HCT116 (cell line): ENCODE measurements at regions not wholly inside any gene's neighbourhood (a gene's known extent, or its start where the extent isn't known, plus 50 kb on each side); places are given as distances from the start of the nearest gene placed in this dataset.

ENCODE experiments used
- ATAC-seq: fragments of 200-7000 bp; cut with Tn5 transposase; 2 replicates; pipeline ENCODE4 v1.9.1; 2020; ENCODE audit warnings: mild to moderate bottlenecking, moderate library complexity
- BruUV-seq: library from RNA; stranded (reverse); fragments of 400-500 nt; replicated peaks from 2 replicates; lab custom pipeline; 2021; lab: Mats Ljungman, UMichigan
- CTCF ChIA-PET: fragments of 300-600 bp; sonication (Branson Sonifier 250); formaldehyde crosslinking; loops from one replicate; lab custom pipeline; 2021; ENCODE audit warnings: antibody characterized with exemption; lab: Charles Lee
- POLR2A ChIA-PET: fragments of 300-600, 350-600 bp; sonication (Branson Sonifier 250); formaldehyde crosslinking; loops from one replicate; lab custom pipeline; 2021; ENCODE audit warnings: antibody characterized with exemption; lab: Charles Lee
- RAD21 ChIA-PET, 2 experiments: fragments of 300-600 bp; sonication (Branson Sonifier 250); formaldehyde crosslinking; loops; one replicate each; lab custom pipeline; 2023; ENCODE audit warnings: low total read pairs in 2 of 2; ENCODE audit not compliant: uncharacterized antibody in 2 of 2, unreplicated experiment in 2 of 2, low non-redundant PET in 1 of 2; lab: Charles Lee
- DNase-seq: peaks from one replicate; pipeline ENCODE4 v3.0.0-alpha.2; 2010; ENCODE audit warnings: low read depth, low spot score
- H2AFZ ChIP-seq: fragments of 200-600 bp; shearing (Covaris generic), sonication (generic); 2 replicates; pipeline ENCODE4 v1.6.1; 2017; ENCODE audit warnings: low read depth, mixed run types, mixed read lengths, antibody characterized with exemption, low read length; ENCODE audit not compliant: poor library complexity, severe bottlenecking
- H3K27ac ChIP-seq: 2 replicates; pipeline ENCODE4 v1.5.1; 2012; ENCODE audit warnings: low read depth, low read length
- H3K27me3 ChIP-seq: fragments of 200-600 bp; sonication (generic); 2 replicates; pipeline ENCODE4 v1.6.1; 2016; ENCODE audit warnings: mixed run types, low read length, mixed read lengths; ENCODE audit not compliant: insufficient read depth
- H3K36me3 ChIP-seq, 2 experiments: fragments of 200-500 bp in 1 of 2; fragments of 200-600 bp in 1 of 2; sonication (Bioruptor generic) in 1 of 2; sonication (generic) in 1 of 2; 2 replicates each; pipeline versions ENCODE4 v1.5.1 to v1.6.1; 2014 to 2016; ENCODE audit warnings: low read length in 2 of 2, inconsistent platforms in 1 of 2, mixed read lengths in 1 of 2, mixed run types in 1 of 2; ENCODE audit not compliant: insufficient read depth in 2 of 2, control insufficient read depth in 1 of 2
- H3K4me1 ChIP-seq, 2 experiments: fragments of 200-600 bp in 1 of 2; sonication (generic) in 1 of 2; 2 replicates each; pipeline versions ENCODE4 v1.5.1 to v1.6.1; 2012 to 2017; ENCODE audit warnings: low read length in 2 of 2, inconsistent platforms in 1 of 2, mild to moderate bottlenecking in 1 of 2, mixed read lengths in 1 of 2, mixed run types in 1 of 2, moderate library complexity in 1 of 2; ENCODE audit not compliant: insufficient read depth in 2 of 2, control insufficient read depth in 1 of 2
- H3K4me2 ChIP-seq: fragments of 200-600 bp; sonication (generic); 2 replicates; pipeline ENCODE4 v1.6.1; 2017; ENCODE audit warnings: mixed run types, low read length, mixed read lengths
- H3K4me3 ChIP-seq, 2 experiments: fragments of 200-600 bp in 1 of 2; sonication (generic) in 1 of 2; replicated peaks in 1 of 2; 2 replicates each; pipeline ENCODE4 v1.5.1; 2011 to 2016; ENCODE audit warnings: low read length in 2 of 2, control low read depth in 1 of 2, low read depth in 1 of 2, mild to moderate bottlenecking in 1 of 2, mixed read lengths in 1 of 2, mixed run types in 1 of 2
- H3K79me2 ChIP-seq: fragments of 200-600 bp; sonication (generic); 2 replicates; pipeline ENCODE4 v1.6.1; 2017; ENCODE audit warnings: mild to moderate bottlenecking, mixed run types, low read length, moderate library complexity, mixed read lengths; ENCODE audit not compliant: insufficient read depth
- H3K9ac ChIP-seq: fragments of 200-600 bp; sonication (generic); 2 replicates; pipeline ENCODE4 v1.6.1; 2016; ENCODE audit warnings: low read length, mixed read lengths
- H3K9me2 ChIP-seq: fragments of 200-600 bp; sonication (generic), shearing (Covaris generic); 2 replicates; pipeline ENCODE4 v1.6.1; 2017; ENCODE audit warnings: mixed run types, mild to moderate bottlenecking, moderate library complexity; ENCODE audit not compliant: insufficient read depth
- H3K9me3 ChIP-seq, 2 experiments: fragments of 200-500 bp in 1 of 2; fragments of 200-600 bp in 1 of 2; sonication (Bioruptor generic) in 1 of 2; sonication (generic) in 1 of 2; 2 replicates each; pipeline ENCODE4 v1.6.1; 2014 to 2017; ENCODE audit warnings: low read length in 2 of 2, mixed read lengths in 2 of 2, inconsistent platforms in 1 of 2, low read depth in 1 of 2, mild to moderate bottlenecking in 1 of 2, mixed run types in 1 of 2, moderate library complexity in 1 of 2; ENCODE audit not compliant: control insufficient read depth in 1 of 2, insufficient read depth in 1 of 2
- H4K20me1 ChIP-seq: fragments of 200-600 bp; sonication (generic), shearing (Covaris generic); 2 replicates; pipeline ENCODE4 v1.6.1; 2017; ENCODE audit warnings: mixed run types, mild to moderate bottlenecking, moderate library complexity; ENCODE audit not compliant: insufficient read depth
- FOSL1 ChIP-seq: IDR thresholded peaks from 2 replicates; pipeline ENCODE4 v1.6.1; 2012; ENCODE audit warnings: low read depth
- intact Hi-C: fragments of 100-400 bp; cut with micrococcal nuclease; formaldehyde crosslinking; loops from 2 replicates; pipeline ENCODE4 v1.10.0; 2022
- TF ChIP-seq, protein P1 (sequence below): IDR thresholded peaks from 2 replicates; pipeline ENCODE4 v1.6.1; 2012; ENCODE audit warnings: low read depth
- TF ChIP-seq, protein P2 (sequence below): IDR thresholded peaks from 2 replicates; pipeline ENCODE4 v1.6.1; 2011; ENCODE audit warnings: mild to moderate bottlenecking, low read length, moderate library complexity; ENCODE audit not compliant: insufficient replicate concordance; ENCODE audit errors: extremely low read depth

DNA sequence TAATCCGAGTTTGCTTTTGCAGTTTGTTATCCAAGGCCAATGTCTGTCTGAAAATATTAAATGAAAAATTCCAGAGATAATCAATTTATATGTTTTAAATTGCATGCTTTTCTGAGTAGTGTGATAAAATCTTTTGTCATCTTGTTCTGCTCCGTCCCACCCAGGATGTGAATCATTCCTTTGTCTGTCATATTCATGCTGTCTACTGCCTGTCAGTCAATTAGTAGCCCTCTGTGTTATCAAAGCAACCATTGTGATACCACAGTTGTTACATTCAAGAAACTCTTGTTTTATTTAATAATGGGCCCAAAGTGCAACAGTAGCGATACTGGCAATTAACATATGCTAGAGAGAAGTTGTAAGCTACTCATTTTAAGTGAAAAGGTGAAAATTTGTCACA is 819.3 kb downstream of the BRINP3 start (continued):
- TF ChIP-seq, protein P1, sequence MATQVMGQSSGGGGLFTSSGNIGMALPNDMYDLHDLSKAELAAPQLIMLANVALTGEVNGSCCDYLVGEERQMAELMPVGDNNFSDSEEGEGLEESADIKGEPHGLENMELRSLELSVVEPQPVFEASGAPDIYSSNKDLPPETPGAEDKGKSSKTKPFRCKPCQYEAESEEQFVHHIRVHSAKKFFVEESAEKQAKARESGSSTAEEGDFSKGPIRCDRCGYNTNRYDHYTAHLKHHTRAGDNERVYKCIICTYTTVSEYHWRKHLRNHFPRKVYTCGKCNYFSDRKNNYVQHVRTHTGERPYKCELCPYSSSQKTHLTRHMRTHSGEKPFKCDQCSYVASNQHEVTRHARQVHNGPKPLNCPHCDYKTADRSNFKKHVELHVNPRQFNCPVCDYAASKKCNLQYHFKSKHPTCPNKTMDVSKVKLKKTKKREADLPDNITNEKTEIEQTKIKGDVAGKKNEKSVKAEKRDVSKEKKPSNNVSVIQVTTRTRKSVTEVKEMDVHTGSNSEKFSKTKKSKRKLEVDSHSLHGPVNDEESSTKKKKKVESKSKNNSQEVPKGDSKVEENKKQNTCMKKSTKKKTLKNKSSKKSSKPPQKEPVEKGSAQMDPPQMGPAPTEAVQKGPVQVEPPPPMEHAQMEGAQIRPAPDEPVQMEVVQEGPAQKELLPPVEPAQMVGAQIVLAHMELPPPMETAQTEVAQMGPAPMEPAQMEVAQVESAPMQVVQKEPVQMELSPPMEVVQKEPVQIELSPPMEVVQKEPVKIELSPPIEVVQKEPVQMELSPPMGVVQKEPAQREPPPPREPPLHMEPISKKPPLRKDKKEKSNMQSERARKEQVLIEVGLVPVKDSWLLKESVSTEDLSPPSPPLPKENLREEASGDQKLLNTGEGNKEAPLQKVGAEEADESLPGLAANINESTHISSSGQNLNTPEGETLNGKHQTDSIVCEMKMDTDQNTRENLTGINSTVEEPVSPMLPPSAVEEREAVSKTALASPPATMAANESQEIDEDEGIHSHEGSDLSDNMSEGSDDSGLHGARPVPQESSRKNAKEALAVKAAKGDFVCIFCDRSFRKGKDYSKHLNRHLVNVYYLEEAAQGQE = no peak
- TF ChIP-seq FOSL1 = peak; percentile 68
- TF ChIP-seq, all 23 proteins: peak for 5

- Histone ChIP-seq H3K9me3 (no peaks in the 10 kb centered on the region), H2AFZ (peak overlapping the region; percentile 90), H3K27me3 (no peaks in the 10 kb centered on the region), H3K4me1 (peaks cover 0 to 35% of the 10 kb centered on the region in 2 experiments; a peak in 2 of 4 replicates), H3K9me2 (no peaks in the 10 kb centered on the region), H3K79me2 (no peaks in the 10 kb centered on the region), H3K4me2 (peak overlapping the region; percentile 6), H3K27ac (no peak overlapping the region), H3K4me3 (no peak overlapping the region), H4K20me1 (no peaks in the 10 kb centered on the region), H3K9ac (no peak overlapping the region), H3K36me3 (no peaks in the 10 kb centered on the region)
- POLR2A ChIA-PET = no interaction called here
- BruUV-seq = no TSS peak
- no peak for ATAC-seq
- no peak for DNase-seq
- CTCF ChIA-PET = no interaction called here
- TF ChIP-seq, protein P2, sequence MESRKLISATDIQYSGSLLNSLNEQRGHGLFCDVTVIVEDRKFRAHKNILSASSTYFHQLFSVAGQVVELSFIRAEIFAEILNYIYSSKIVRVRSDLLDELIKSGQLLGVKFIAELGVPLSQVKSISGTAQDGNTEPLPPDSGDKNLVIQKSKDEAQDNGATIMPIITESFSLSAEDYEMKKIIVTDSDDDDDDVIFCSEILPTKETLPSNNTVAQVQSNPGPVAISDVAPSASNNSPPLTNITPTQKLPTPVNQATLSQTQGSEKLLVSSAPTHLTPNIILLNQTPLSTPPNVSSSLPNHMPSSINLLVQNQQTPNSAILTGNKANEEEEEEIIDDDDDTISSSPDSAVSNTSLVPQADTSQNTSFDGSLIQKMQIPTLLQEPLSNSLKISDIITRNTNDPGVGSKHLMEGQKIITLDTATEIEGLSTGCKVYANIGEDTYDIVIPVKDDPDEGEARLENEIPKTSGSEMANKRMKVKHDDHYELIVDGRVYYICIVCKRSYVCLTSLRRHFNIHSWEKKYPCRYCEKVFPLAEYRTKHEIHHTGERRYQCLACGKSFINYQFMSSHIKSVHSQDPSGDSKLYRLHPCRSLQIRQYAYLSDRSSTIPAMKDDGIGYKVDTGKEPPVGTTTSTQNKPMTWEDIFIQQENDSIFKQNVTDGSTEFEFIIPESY = no peak
- TF ChIP-seq FOSL1 = peak; percentile 27; the same call in 1 of the 2 replicates
- intact Hi-C loops = no loop called here
- RAD21 ChIA-PET = no interaction called here
Measured at GRCh38 chr1:189659731-189660130, 817.9 kb downstream of the BRINP3 start.
